ENCODE measurements at regions not wholly inside any gene's neighbourhood (a gene's known extent, or its start where the extent isn't known, plus 50 kb on each side); places are given as distances from the start of the nearest gene placed in this dataset.

GRCh38 chr1:100597061-100597741 is 59.3 kb downstream of the GPR88 start:
- no peak overlapping the region for H4K91ac ChIP-seq (replicated peaks; ENCODE audit: insufficient read length, low read length)
- no peak overlapping the region for H2BK12ac ChIP-seq (ENCODE audit: low read depth, low read length)
- no peaks in the 10 kb centered on the region for H3K9me3 ChIP-seq (ENCODE audit: insufficient read depth in 2 of 2, low read depth in 1 of 2, low read length in 1 of 2)
- POLR2A ChIA-PET (ENCODE audit: partially characterized antibody): no interaction called here
- no peak overlapping the region for H3K9ac ChIP-seq (replicated peaks in 1 of 4; ENCODE audit: extremely low read depth in 1 of 4, low read depth in 3 of 4, low read length in 3 of 4)
- no peak overlapping the region for H3K27ac ChIP-seq (ENCODE audit: low read depth, low read length)
- CTCF ChIA-PET (ENCODE audit: partially characterized antibody): interaction anchor here (0.7 kb wide), 1 partner anchor 25 kb away, joined by 3 read pairs; no protein-coding TSS in a partner anchor
- no peak overlapping the region for H2AK5ac ChIP-seq (ENCODE audit: low read depth, low read length)
- H3K4ac ChIP-seq (replicated peaks; ENCODE audit: insufficient read length, low read depth, low read length): no peak overlapping the region
- H3K18ac ChIP-seq (ENCODE audit: extremely low read depth, low read length): no peak overlapping the region
- H2BK120ac ChIP-seq (replicated peaks; ENCODE audit: low read depth, low read length): no peak overlapping the region
- H4K20me1 ChIP-seq (replicated peaks in 1 of 2; ENCODE audit: control insufficient read depth in 1 of 2, insufficient read depth in 2 of 2, low read length in 2 of 2): no peaks in the 10 kb centered on the region
- no peak overlapping the region for H3K14ac ChIP-seq (ENCODE audit: insufficient read length)
- H3K4me3 ChIP-seq (ENCODE audit: extremely low read depth in 1 of 4, insufficient read depth in 2 of 4, low read depth in 3 of 4, low read length in 4 of 4): no peak overlapping the region
- H3K23ac ChIP-seq (ENCODE audit: insufficient read length): no peak overlapping the region
- H2BK15ac ChIP-seq (ENCODE audit: low read length): no peak overlapping the region
- FAIRE-seq (no peak), DNase-seq (ENCODE audit: low read depth in 1 of 2, low spot score in 2 of 2) (no peak)
- H3K23me2 ChIP-seq (ENCODE audit: low read depth, low read length): no peaks in the 10 kb centered on the region
- H4K8ac ChIP-seq (ENCODE audit: extremely low read depth, insufficient read depth, low read length): no peak overlapping the region
- H4K5ac ChIP-seq (ENCODE audit: insufficient read length, low read depth, low read length): no peak overlapping the region
- no peak overlapping the region for H2BK5ac ChIP-seq (ENCODE audit: low read depth, low read length)
- H3K79me1 ChIP-seq (ENCODE audit: low read depth, low read length): no peaks in the 10 kb centered on the region
- no peak overlapping the region for H2AFZ ChIP-seq (ENCODE audit: low read length)
- H2BK20ac ChIP-seq (ENCODE audit: low read length): no peak overlapping the region
- no peak overlapping the region for H3K4me2 ChIP-seq (ENCODE audit: insufficient read depth in 1 of 2, low read depth in 2 of 2, low read length in 2 of 2)
- no peak overlapping the region for H3K56ac ChIP-seq (replicated peaks; ENCODE audit: insufficient read length, low read depth, low read length)
- 82% methylated on average over 1 of the region's 1 CpG; no CpG with 5 or more reads in 1 of the 2 experiments for WGBS, 2 experiments (ENCODE audit: extremely low coverage in 1 of 2, insufficient coverage in 1 of 2, insufficient read length in 1 of 2, insufficient replicate concordance in 2 of 2, low coverage in 1 of 2, low lambda C conversion rate in 2 of 2, missing lambda C conversion rate in 1 of 2)
- no peaks in the 10 kb centered on the region for H3K79me2 ChIP-seq (ENCODE audit: control insufficient read depth in 1 of 2, insufficient read depth in 2 of 2, low read length in 2 of 2)
- H3K4me1 ChIP-seq (replicated peaks in 1 of 4; ENCODE audit: control insufficient read depth in 3 of 4, insufficient read depth in 4 of 4, low read length in 3 of 4): no peaks in the 10 kb centered on the region
- H3K36me3 ChIP-seq (ENCODE audit: control insufficient read depth in 2 of 4, insufficient read depth in 4 of 4, low read length in 3 of 4): no peaks in the 10 kb centered on the region
- no peaks in the 10 kb centered on the region for H3K27me3 ChIP-seq (replicated peaks in 1 of 4; ENCODE audit: control insufficient read depth in 3 of 4, extremely low read depth in 1 of 4, insufficient read depth in 3 of 4, low read length in 3 of 4)
- TF ChIP-seq SUZ12 (IDR thresholded peaks at IDR 0.05; ENCODE audit: low read length): no peak
- TF ChIP-seq SP1 (IDR thresholded peaks at IDR 0.05; ENCODE audit: low read depth, low read length): no peak
- no peak for TF ChIP-seq CBX5 (IDR thresholded peaks at IDR 0.05; ENCODE audit: low read depth, low read length)
- TF ChIP-seq POLR2A (IDR thresholded peaks at IDR 0.05; ENCODE audit: control extremely low read depth in 1 of 2, low read depth in 2 of 2, low read length in 2 of 2): no peak
- TF ChIP-seq ASH2L (IDR thresholded peaks at IDR 0.05; ENCODE audit: low read length): no peak
- TF ChIP-seq, protein P1, sequence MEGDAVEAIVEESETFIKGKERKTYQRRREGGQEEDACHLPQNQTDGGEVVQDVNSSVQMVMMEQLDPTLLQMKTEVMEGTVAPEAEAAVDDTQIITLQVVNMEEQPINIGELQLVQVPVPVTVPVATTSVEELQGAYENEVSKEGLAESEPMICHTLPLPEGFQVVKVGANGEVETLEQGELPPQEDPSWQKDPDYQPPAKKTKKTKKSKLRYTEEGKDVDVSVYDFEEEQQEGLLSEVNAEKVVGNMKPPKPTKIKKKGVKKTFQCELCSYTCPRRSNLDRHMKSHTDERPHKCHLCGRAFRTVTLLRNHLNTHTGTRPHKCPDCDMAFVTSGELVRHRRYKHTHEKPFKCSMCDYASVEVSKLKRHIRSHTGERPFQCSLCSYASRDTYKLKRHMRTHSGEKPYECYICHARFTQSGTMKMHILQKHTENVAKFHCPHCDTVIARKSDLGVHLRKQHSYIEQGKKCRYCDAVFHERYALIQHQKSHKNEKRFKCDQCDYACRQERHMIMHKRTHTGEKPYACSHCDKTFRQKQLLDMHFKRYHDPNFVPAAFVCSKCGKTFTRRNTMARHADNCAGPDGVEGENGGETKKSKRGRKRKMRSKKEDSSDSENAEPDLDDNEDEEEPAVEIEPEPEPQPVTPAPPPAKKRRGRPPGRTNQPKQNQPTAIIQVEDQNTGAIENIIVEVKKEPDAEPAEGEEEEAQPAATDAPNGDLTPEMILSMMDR (IDR thresholded peaks at IDR 0.05; ENCODE audit: control extremely low read depth in 1 of 3, insufficient read depth in 1 of 3, low read depth in 1 of 3, low read length in 3 of 3): no peak
- TF ChIP-seq KDM4A (IDR thresholded peaks at IDR 0.05; ENCODE audit: low read depth, low read length, severe bottlenecking): no peak
- TF ChIP-seq CEBPB (IDR thresholded peaks at IDR 0.05; ENCODE audit: low read depth, low read length): no peak
- TF ChIP-seq KDM1A (IDR thresholded peaks at IDR 0.05; ENCODE audit: borderline replicate concordance, low read length): no peak
- no peak for TF ChIP-seq CHD1 (IDR thresholded peaks at IDR 0.05; ENCODE audit: low read depth, low read length)
- no peak for TF ChIP-seq PHF8 (conservative IDR thresholded peaks at IDR 0.05; ENCODE audit: low read depth, low read length)
- TF ChIP-seq, protein P2, sequence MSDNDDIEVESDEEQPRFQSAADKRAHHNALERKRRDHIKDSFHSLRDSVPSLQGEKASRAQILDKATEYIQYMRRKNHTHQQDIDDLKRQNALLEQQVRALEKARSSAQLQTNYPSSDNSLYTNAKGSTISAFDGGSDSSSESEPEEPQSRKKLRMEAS (IDR thresholded peaks at IDR 0.05): no peak

Data from H1 (cell line).